IMR-90 (cell line): ENCODE measurements at regions not wholly inside any gene's neighbourhood (a gene's known extent, or its start where the extent isn't known, plus 50 kb on each side); places are given as distances from the start of the nearest gene placed in this dataset.

Source experiments
- ATAC-seq: fragments of 200-7000 bp; cut with Tn5 transposase; 2 replicates; pipeline ENCODE4 v1.9.1; 2020; ENCODE audit warnings: low read depth, mild to moderate bottlenecking, moderate library complexity
- BruUV-seq: library from RNA; stranded (reverse); fragments of 400-500 nt; replicated peaks from 2 replicates; lab custom pipeline; 2021; lab: Mats Ljungman, UMichigan
- CTCF ChIA-PET: fragments of 300-600 bp; formaldehyde crosslinking; extraction: SDS; loops from one replicate; lab custom pipeline; 2021; ENCODE audit warnings: antibody characterized with exemption; lab: Yijun Ruan, JAX
- POLR2A ChIA-PET: fragments of 300-600 bp; sonication (Branson Sonifier 250); formaldehyde crosslinking; loops from one replicate; lab custom pipeline; 2022; ENCODE audit warnings: antibody characterized with exemption; ENCODE audit not compliant: unreplicated experiment; lab: Charles Lee
- DNase-seq: peaks from one replicate; pipeline ENCODE4 v3.0.0; 2013
- H2AFZ ChIP-seq: replicated peaks from 2 replicates; pipeline ENCODE3; 2013; ENCODE audit warnings: low read length, mild to moderate bottlenecking; ENCODE audit not compliant: poor library complexity
- H2AK5ac ChIP-seq: 2 replicates; pipeline ENCODE4 v1.6.1; 2013; ENCODE audit warnings: low read depth, low read length, inconsistent platforms
- H2AK9ac ChIP-seq: replicated peaks from 2 replicates; pipeline ENCODE3; 2013; ENCODE audit warnings: mild to moderate bottlenecking, low read depth, low read length, moderate library complexity; ENCODE audit not compliant: poor library complexity
- H2BK120ac ChIP-seq: 2 replicates; pipeline ENCODE4 v1.6.1; 2013; ENCODE audit warnings: low read depth, low read length, inconsistent platforms
- H2BK15ac ChIP-seq: 3 replicates; pipeline ENCODE4 v1.6.1; 2013; ENCODE audit warnings: low read depth, low read length, inconsistent platforms
- H2BK20ac ChIP-seq: 2 replicates; pipeline ENCODE4 v1.6.1; 2013; ENCODE audit warnings: low read depth, mild to moderate bottlenecking, inconsistent platforms, low read length, moderate library complexity
- H2BK5ac ChIP-seq: 2 replicates; pipeline ENCODE4 v1.6.1; 2013; ENCODE audit warnings: mild to moderate bottlenecking, low read depth, low read length, inconsistent platforms; ENCODE audit not compliant: poor library complexity, severe bottlenecking
- H3K14ac ChIP-seq: replicated peaks from 2 replicates; pipeline ENCODE4 v1.6.1; 2013; ENCODE audit warnings: low read depth, low read length, inconsistent platforms
- H3K18ac ChIP-seq: 2 replicates; pipeline ENCODE4 v1.6.1; 2013; ENCODE audit warnings: low read depth, low read length, control low read depth
- H3K23ac ChIP-seq: 2 replicates; pipeline ENCODE4 v1.6.1; 2013; ENCODE audit warnings: low read depth, low read length, inconsistent platforms
- H3K27ac ChIP-seq: 2 replicates; pipeline ENCODE4 v1.5.1; 2013; ENCODE audit warnings: mild to moderate bottlenecking, control low read depth, low read length; ENCODE audit not compliant: insufficient read depth
- H3K27me3 ChIP-seq: 2 replicates; pipeline ENCODE4 v1.6.1; 2013; ENCODE audit warnings: low read length; ENCODE audit not compliant: control insufficient read depth, insufficient read depth
- H3K36me3 ChIP-seq: 2 replicates; pipeline ENCODE4 v1.6.1; 2013; ENCODE audit warnings: low read length, mixed read lengths; ENCODE audit not compliant: control insufficient read depth, insufficient read depth
- H3K4ac ChIP-seq: 2 replicates; pipeline ENCODE4 v1.6.1; 2013; ENCODE audit warnings: low read depth, low read length, inconsistent platforms
- H3K4me1 ChIP-seq: 2 replicates; pipeline ENCODE4 v1.6.1; 2013; ENCODE audit warnings: low read length, mixed read lengths; ENCODE audit not compliant: control insufficient read depth, insufficient read depth
- H3K4me2 ChIP-seq: 2 replicates; pipeline ENCODE4 v1.6.1; 2013; ENCODE audit warnings: low read depth, mild to moderate bottlenecking, control low read depth, low read length, moderate library complexity
- H3K4me3 ChIP-seq: 2 replicates; pipeline ENCODE4 v1.5.1; 2013; ENCODE audit warnings: low read depth, mild to moderate bottlenecking, control low read depth, low read length, moderate library complexity; ENCODE audit not compliant: insufficient read depth
- H3K56ac ChIP-seq: 2 replicates; pipeline ENCODE4 v1.6.1; 2013; ENCODE audit warnings: low read length, inconsistent platforms; ENCODE audit not compliant: insufficient read depth; ENCODE audit errors: extremely low read depth
- H3K79me1 ChIP-seq, 2 experiments: 2 replicates each; pipeline ENCODE4 v1.6.1; 2013; ENCODE audit warnings: low read length in 2 of 2, inconsistent platforms in 1 of 2, low read depth in 1 of 2
- H3K9ac ChIP-seq: 2 replicates; pipeline ENCODE4 v1.6.1; 2013; ENCODE audit warnings: low read depth, low read length, control low read depth
- H3K9me1 ChIP-seq: 2 replicates; pipeline ENCODE4 v1.6.1; 2013; ENCODE audit warnings: low read length, inconsistent platforms; ENCODE audit not compliant: insufficient read depth
- H3K9me3 ChIP-seq: 2 replicates; pipeline ENCODE4 v1.6.1; 2013; ENCODE audit warnings: low read length; ENCODE audit not compliant: control insufficient read depth, insufficient read depth
- H4K20me1 ChIP-seq: 2 replicates; pipeline ENCODE4 v1.6.1; 2013; ENCODE audit warnings: low read length, inconsistent platforms; ENCODE audit not compliant: insufficient read depth
- H4K5ac ChIP-seq: 2 replicates; pipeline ENCODE4 v1.6.1; 2013; ENCODE audit warnings: mild to moderate bottlenecking, low read depth, low read length, control low read depth
- H4K8ac ChIP-seq, 2 experiments: 2 replicates each; pipeline ENCODE4 v1.6.1; 2013; ENCODE audit warnings: low read depth in 2 of 2, low read length in 2 of 2, control low read depth in 1 of 2, inconsistent platforms in 1 of 2
- H4K91ac ChIP-seq: 2 replicates; pipeline ENCODE4 v1.6.1; 2013; ENCODE audit warnings: low read depth, low read length, inconsistent platforms; ENCODE audit not compliant: insufficient read depth
- BHLHE40 ChIP-seq: fragments of 150-350 bp; IDR thresholded peaks from 2 replicates; pipeline ENCODE4 v1.6.1; 2016; ENCODE audit warnings: mild to moderate bottlenecking, low read depth, low read length
- CEBPB ChIP-seq: IDR thresholded peaks from 2 replicates; pipeline ENCODE4 v1.6.1; 2012; ENCODE audit warnings: low read depth, low read length, improper control_type of control experiment
- CHD1 ChIP-seq: IDR thresholded peaks from 2 replicates; pipeline ENCODE4 v1.6.1; 2012; ENCODE audit warnings: low read depth, low read length, improper control_type of control experiment
- FOS ChIP-seq: fragments of 150-350 bp; IDR thresholded peaks from 2 replicates; pipeline ENCODE4 v1.6.1; 2016; ENCODE audit warnings: low read depth, low read length
- MAFK ChIP-seq: IDR thresholded peaks from 2 replicates; pipeline ENCODE4 v1.6.1; 2012; ENCODE audit warnings: low read depth, low read length, improper control_type of control experiment
- MAZ ChIP-seq: IDR thresholded peaks from 2 replicates; pipeline ENCODE4 v1.6.1; 2012; ENCODE audit warnings: low read depth, mild to moderate bottlenecking, low read length, improper control_type of control experiment, moderate library complexity, borderline replicate concordance
- NFE2L2 ChIP-seq: fragments of 150-350 bp; IDR thresholded peaks from 2 replicates; pipeline ENCODE4 v1.6.1; 2016; ENCODE audit warnings: low read depth, mild to moderate bottlenecking, low read length
- RAD21 ChIP-seq: IDR thresholded peaks from 2 replicates; pipeline ENCODE4 v1.6.1; 2012; ENCODE audit warnings: low read length, improper control_type of control experiment
- RCOR1 ChIP-seq: IDR thresholded peaks from 2 replicates; pipeline ENCODE4 v1.6.1; 2012; ENCODE audit warnings: mild to moderate bottlenecking, low read length, improper control_type of control experiment; ENCODE audit not compliant: insufficient replicate concordance
- RFX5 ChIP-seq: IDR thresholded peaks from 2 replicates; pipeline ENCODE4 v1.8.0; 2012; ENCODE audit warnings: low read depth, mild to moderate bottlenecking, low read length, moderate library complexity
- SMC3 ChIP-seq: fragments of 150-350 bp; IDR thresholded peaks from 2 replicates; pipeline ENCODE4 v1.6.1; 2016; ENCODE audit warnings: low read depth, mild to moderate bottlenecking, antibody characterized with exemption, low read length, moderate library complexity
- WGBS, 2 experiments: methylation state at CpG; one replicate each; pipeline versions ENCODE4 v1.1.5 to v1.1.7; 2013; ENCODE audit warnings: missing lambda C conversion rate in 2 of 2; ENCODE audit not compliant: insufficient read length in 1 of 2; ENCODE audit errors: extremely low coverage in 2 of 2; 5-methylcytosine and 5-hydroxymethylcytosine counted together
- dilution Hi-C: fragments of 300-500 bp; cut with HindIII; formaldehyde crosslinking; loops from one replicate; pipeline ENCODE4 v1.14.3; 2018; ENCODE audit warnings: low sequenced_read_pairs; ENCODE audit not compliant: unreplicated experiment
- in situ Hi-C: fragments of 300-500 bp; cut with MboI; formaldehyde crosslinking; loops from 3 replicates; pipeline ENCODE4 v1.14.3; 2019; ENCODE audit warnings: low sequenced_read_pairs, inconsistent platforms, mixed read lengths
- intact Hi-C: fragments of 100-400 bp; cut with micrococcal nuclease; formaldehyde crosslinking; loops from 2 replicates; pipeline ENCODE4 v1.10.0; 2022
- TF ChIP-seq, protein P1 (sequence below): conservative IDR thresholded peaks from 2 replicates; pipeline ENCODE4 v1.5.1; 2012; ENCODE audit warnings: mild to moderate bottlenecking, low read depth, low read length, improper control_type of control experiment

DNA sequence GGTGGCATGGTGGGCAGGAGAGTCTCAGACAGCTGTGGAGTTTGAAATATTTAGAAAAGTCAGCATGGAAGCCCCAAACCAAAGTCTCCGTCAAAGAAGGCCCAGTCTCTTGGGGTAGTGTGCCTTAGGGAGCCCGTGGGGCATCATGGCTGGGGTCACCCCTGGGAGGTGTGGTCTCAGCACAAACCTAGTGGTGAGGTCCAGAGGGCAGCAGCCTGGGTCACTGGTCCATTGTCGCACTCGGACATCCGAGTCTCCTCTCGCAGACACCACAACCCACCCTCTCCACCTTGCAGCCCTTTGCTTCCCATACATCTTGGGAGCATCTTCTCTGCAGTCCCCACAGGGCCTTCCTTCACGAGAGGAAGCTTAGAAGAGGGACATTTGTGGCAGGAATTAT is 588.0 kb upstream of the TMEM132C start:
- in situ Hi-C loops = no loop called here
- ATAC-seq = no peak
- H3K23ac ChIP-seq = no peak overlapping the region

More for the DNA sequence above, 588.0 kb upstream of the TMEM132C start:
- no peak overlapping the region for H2BK120ac ChIP-seq
- DNase-seq = no peak
- no peak overlapping the region for H2BK5ac ChIP-seq
- no peak overlapping the region for H3K18ac ChIP-seq
- peaks cover under 1% of the 10 kb centered on the region; the same call in 1 of the 2 replicates for H3K9me3 ChIP-seq
- no peak overlapping the region for H2AK5ac ChIP-seq
- no peak overlapping the region for H2AFZ ChIP-seq
- no peaks in the 10 kb centered on the region for H3K79me1 ChIP-seq
- no peak overlapping the region for H4K5ac ChIP-seq
- H4K8ac ChIP-seq = no peak overlapping the region
- ChIA-PET CTCF (interaction anchor here (2.3 kb wide), 1 partner anchor 193 kb away, joined by 16 read pairs; no protein-coding TSS in a partner anchor), POLR2A (no interaction called here)
- no peak overlapping the region for H3K4me2 ChIP-seq
- no TSS peak for BruUV-seq
- no peak overlapping the region for H3K27ac ChIP-seq
- H3K36me3 ChIP-seq = no peaks in the 10 kb centered on the region
- no peak overlapping the region for H3K4ac ChIP-seq
- intact Hi-C loops (loop anchor here (5.0 kb wide), 2 partner anchors 297 to 737 kb away; no protein-coding TSS in a partner anchor), dilution Hi-C loops (no loop called here)
- no peak overlapping the region for H3K9ac ChIP-seq
- no peaks in the 10 kb centered on the region for H3K9me1 ChIP-seq
- no peak overlapping the region for H3K4me3 ChIP-seq
- H4K20me1 ChIP-seq = no peaks in the 10 kb centered on the region
- H3K4me1 ChIP-seq = no peaks in the 10 kb centered on the region
- no peak overlapping the region for H2BK20ac ChIP-seq
- no peak overlapping the region for H2AK9ac ChIP-seq
- H2BK15ac ChIP-seq = no peak overlapping the region
- no peaks in the 10 kb centered on the region for H3K27me3 ChIP-seq
- H3K56ac ChIP-seq = no peak overlapping the region
- H3K14ac ChIP-seq = no peak overlapping the region
- WGBS, 2 experiments = no CpG with 5 or more reads among the region's 7 CpGs
- H4K91ac ChIP-seq = no peak overlapping the region
- TF ChIP-seq RCOR1 (no peak), RAD21 (no peak), RFX5 (no peak), MAFK (no peak), CEBPB (no peak), NFE2L2 (no peak), SMC3 (no peak), FOS (no peak), CHD1 (no peak), MAZ (no peak), BHLHE40 (no peak)
- TF ChIP-seq, protein P1, sequence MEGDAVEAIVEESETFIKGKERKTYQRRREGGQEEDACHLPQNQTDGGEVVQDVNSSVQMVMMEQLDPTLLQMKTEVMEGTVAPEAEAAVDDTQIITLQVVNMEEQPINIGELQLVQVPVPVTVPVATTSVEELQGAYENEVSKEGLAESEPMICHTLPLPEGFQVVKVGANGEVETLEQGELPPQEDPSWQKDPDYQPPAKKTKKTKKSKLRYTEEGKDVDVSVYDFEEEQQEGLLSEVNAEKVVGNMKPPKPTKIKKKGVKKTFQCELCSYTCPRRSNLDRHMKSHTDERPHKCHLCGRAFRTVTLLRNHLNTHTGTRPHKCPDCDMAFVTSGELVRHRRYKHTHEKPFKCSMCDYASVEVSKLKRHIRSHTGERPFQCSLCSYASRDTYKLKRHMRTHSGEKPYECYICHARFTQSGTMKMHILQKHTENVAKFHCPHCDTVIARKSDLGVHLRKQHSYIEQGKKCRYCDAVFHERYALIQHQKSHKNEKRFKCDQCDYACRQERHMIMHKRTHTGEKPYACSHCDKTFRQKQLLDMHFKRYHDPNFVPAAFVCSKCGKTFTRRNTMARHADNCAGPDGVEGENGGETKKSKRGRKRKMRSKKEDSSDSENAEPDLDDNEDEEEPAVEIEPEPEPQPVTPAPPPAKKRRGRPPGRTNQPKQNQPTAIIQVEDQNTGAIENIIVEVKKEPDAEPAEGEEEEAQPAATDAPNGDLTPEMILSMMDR = no peak
